ENCODE measurements at regions not wholly inside any gene's neighbourhood (a gene's known extent, or its start where the extent isn't known, plus 50 kb on each side); places are given as distances from the start of the nearest gene placed in this dataset.

- H3K36me3 ChIP-seq (replicated peaks; ENCODE audit: low read depth, low read length) = no peaks in the 10 kb centered on the region
- TF ChIP-seq EZH2phosphoT487 (IDR thresholded peaks at IDR 0.05; ENCODE audit: low read depth) = no peak
- TF ChIP-seq, protein P1, sequence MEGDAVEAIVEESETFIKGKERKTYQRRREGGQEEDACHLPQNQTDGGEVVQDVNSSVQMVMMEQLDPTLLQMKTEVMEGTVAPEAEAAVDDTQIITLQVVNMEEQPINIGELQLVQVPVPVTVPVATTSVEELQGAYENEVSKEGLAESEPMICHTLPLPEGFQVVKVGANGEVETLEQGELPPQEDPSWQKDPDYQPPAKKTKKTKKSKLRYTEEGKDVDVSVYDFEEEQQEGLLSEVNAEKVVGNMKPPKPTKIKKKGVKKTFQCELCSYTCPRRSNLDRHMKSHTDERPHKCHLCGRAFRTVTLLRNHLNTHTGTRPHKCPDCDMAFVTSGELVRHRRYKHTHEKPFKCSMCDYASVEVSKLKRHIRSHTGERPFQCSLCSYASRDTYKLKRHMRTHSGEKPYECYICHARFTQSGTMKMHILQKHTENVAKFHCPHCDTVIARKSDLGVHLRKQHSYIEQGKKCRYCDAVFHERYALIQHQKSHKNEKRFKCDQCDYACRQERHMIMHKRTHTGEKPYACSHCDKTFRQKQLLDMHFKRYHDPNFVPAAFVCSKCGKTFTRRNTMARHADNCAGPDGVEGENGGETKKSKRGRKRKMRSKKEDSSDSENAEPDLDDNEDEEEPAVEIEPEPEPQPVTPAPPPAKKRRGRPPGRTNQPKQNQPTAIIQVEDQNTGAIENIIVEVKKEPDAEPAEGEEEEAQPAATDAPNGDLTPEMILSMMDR (IDR thresholded peaks at IDR 0.05; ENCODE audit: low read depth, low read length) = no peak
- H3K79me2 ChIP-seq (ENCODE audit: low read length) = no peaks in the 10 kb centered on the region
- H3K9ac ChIP-seq (ENCODE audit: low read length) = no peak overlapping the region
- no peaks in the 10 kb centered on the region for H3K9me3 ChIP-seq (ENCODE audit: insufficient read depth, low read length)
- H3K4me1 ChIP-seq (ENCODE audit: low read length) = no peaks in the 10 kb centered on the region
- H3K4me3 ChIP-seq (ENCODE audit: low read length) = no peak overlapping the region
- no peaks in the 10 kb centered on the region for H3K27me3 ChIP-seq (ENCODE audit: low read depth, low read length)
- H4K20me1 ChIP-seq (ENCODE audit: insufficient read depth, low read length) = no peaks in the 10 kb centered on the region
- no peak overlapping the region for H2AFZ ChIP-seq (ENCODE audit: low read depth, low read length)
- no peak overlapping the region for H3K4me2 ChIP-seq (ENCODE audit: low read length)
- H3K27ac ChIP-seq (ENCODE audit: low read length) = no peak overlapping the region
Observed at GRCh38 chrX:63285375-63285774, 65.8 kb downstream of the SPIN4 start.

- Histone ChIP-seq H3K27me3 (ENCODE audit: low read depth, low read length) (no peaks in the 10 kb centered on the region), H2AFZ (ENCODE audit: low read depth, low read length) (no peak overlapping the region), H3K4me1 (ENCODE audit: low read length) (no peaks in the 10 kb centered on the region), H3K27ac (ENCODE audit: low read length) (no peak overlapping the region), H3K36me3 (replicated peaks; ENCODE audit: low read depth, low read length) (no peaks in the 10 kb centered on the region), H3K9me3 (ENCODE audit: insufficient read depth, low read length) (no peaks in the 10 kb centered on the region), H3K4me2 (ENCODE audit: low read length) (no peak overlapping the region), H4K20me1 (ENCODE audit: insufficient read depth, low read length) (no peaks in the 10 kb centered on the region), H3K9ac (ENCODE audit: low read length) (no peak overlapping the region), H3K4me3 (ENCODE audit: low read length) (no peak overlapping the region), H3K79me2 (ENCODE audit: low read length) (no peaks in the 10 kb centered on the region)
- TF ChIP-seq, protein P1 (IDR thresholded peaks at IDR 0.05; ENCODE audit: low read depth, low read length) = no peak
- no peak for TF ChIP-seq EZH2phosphoT487 (IDR thresholded peaks at IDR 0.05; ENCODE audit: low read depth)
Observed at GRCh38 chrX:63284659-63285058, 66.5 kb downstream of the SPIN4 start.

DNA sequence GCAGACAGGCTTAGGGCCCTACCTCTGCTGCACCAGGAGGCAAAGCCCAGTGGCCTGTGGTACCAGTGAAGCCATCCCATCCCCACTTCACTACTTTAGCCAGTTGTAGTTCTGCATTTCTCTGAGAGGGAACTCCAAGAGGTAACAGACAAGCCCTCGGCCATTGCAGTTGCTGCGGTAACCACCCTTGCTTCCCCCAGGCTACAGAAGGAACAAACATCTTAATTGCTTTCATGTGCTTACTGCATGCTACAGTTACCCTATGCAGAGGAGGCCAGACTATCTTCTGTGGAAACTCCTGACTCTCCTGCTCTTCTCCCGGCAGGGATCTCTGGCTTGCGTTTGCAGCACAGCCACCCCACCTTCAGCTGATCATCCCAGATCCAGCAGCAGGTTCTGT lies 67.8 kb downstream of the SPIN4 start:
- Histone ChIP-seq H3K9me3 (ENCODE audit: insufficient read depth, low read length) (no peaks in the 10 kb centered on the region), H3K27ac (ENCODE audit: low read length) (no peak overlapping the region), H3K4me2 (ENCODE audit: low read length) (no peak overlapping the region), H3K4me1 (ENCODE audit: low read length) (no peaks in the 10 kb centered on the region), H3K9ac (ENCODE audit: low read length) (no peak overlapping the region), H3K27me3 (ENCODE audit: low read depth, low read length) (no peaks in the 10 kb centered on the region), H4K20me1 (ENCODE audit: insufficient read depth, low read length) (no peaks in the 10 kb centered on the region), H3K79me2 (ENCODE audit: low read length) (no peaks in the 10 kb centered on the region), H2AFZ (ENCODE audit: low read depth, low read length) (no peak overlapping the region), H3K4me3 (ENCODE audit: low read length) (no peak overlapping the region), H3K36me3 (replicated peaks; ENCODE audit: low read depth, low read length) (no peaks in the 10 kb centered on the region)
- TF ChIP-seq EZH2phosphoT487 (IDR thresholded peaks at IDR 0.05; ENCODE audit: low read depth) = no peak
- TF ChIP-seq, protein P1 (IDR thresholded peaks at IDR 0.05; ENCODE audit: low read depth, low read length) = no peak

- no peaks in the 10 kb centered on the region for H3K4me1 ChIP-seq (ENCODE audit: low read length)
- H3K9me3 ChIP-seq (ENCODE audit: insufficient read depth, low read length) = no peaks in the 10 kb centered on the region
- no peak overlapping the region for H3K27ac ChIP-seq (ENCODE audit: low read length)
- H2AFZ ChIP-seq (ENCODE audit: low read depth, low read length) = no peak overlapping the region
- H3K79me2 ChIP-seq (ENCODE audit: low read length) = no peaks in the 10 kb centered on the region
- H3K9ac ChIP-seq (ENCODE audit: low read length) = no peak overlapping the region
- no peak overlapping the region for H3K4me3 ChIP-seq (ENCODE audit: low read length)
- TF ChIP-seq, protein P1 (IDR thresholded peaks at IDR 0.05; ENCODE audit: low read depth, low read length) = no peak
- no peak for TF ChIP-seq EZH2phosphoT487 (IDR thresholded peaks at IDR 0.05; ENCODE audit: low read depth)
- H3K36me3 ChIP-seq (replicated peaks; ENCODE audit: low read depth, low read length) = no peaks in the 10 kb centered on the region
- H3K27me3 ChIP-seq (ENCODE audit: low read depth, low read length) = no peaks in the 10 kb centered on the region
- H3K4me2 ChIP-seq (ENCODE audit: low read length) = no peak overlapping the region
- H4K20me1 ChIP-seq (ENCODE audit: insufficient read depth, low read length) = no peaks in the 10 kb centered on the region
Observed at GRCh38 chrX:63282828-63283227, 68.3 kb downstream of the SPIN4 start.
